H7 (cell line): ENCODE measurements at regions not wholly inside any gene's neighbourhood (a gene's known extent, or its start where the extent isn't known, plus 50 kb on each side); places are given as distances from the start of the nearest gene placed in this dataset.
A peak's percentile ranks its signal among the peaks of the same experiment; 100 is the strongest.

Experiments
- DNase-seq: peaks from one replicate; pipeline ENCODE4 v3.0.0; 2012
- H3K27me3 ChIP-seq: 2 replicates; pipeline ENCODE4 v1.6.0; 2011; ENCODE audit warnings: mild to moderate bottlenecking, low read length; ENCODE audit not compliant: control insufficient read depth, insufficient read depth
- H3K36me3 ChIP-seq: replicated peaks from 2 replicates; pipeline ENCODE4 v1.5.1; 2011; ENCODE audit warnings: low read length; ENCODE audit not compliant: control insufficient read depth, insufficient read depth
- H3K4me3 ChIP-seq: 2 replicates; pipeline ENCODE4 v1.5.1; 2011; ENCODE audit warnings: low read depth, mild to moderate bottlenecking, control low read depth, low read length, moderate library complexity; ENCODE audit not compliant: insufficient read depth

- no peak for DNase-seq
- Histone ChIP-seq H3K36me3 (no peaks in the 10 kb centered on the region), H3K27me3 (no peaks in the 10 kb centered on the region), H3K4me3 (no peak overlapping the region)
Observed at GRCh38 chr2:212864186-212864585, 287.2 kb downstream of the IKZF2 start.

GRCh38 chr2:212863185-212863588, 288.2 kb downstream of the IKZF2 start:
- Histone ChIP-seq H3K36me3 (no peaks in the 10 kb centered on the region), H3K4me3 (no peak overlapping the region), H3K27me3 (no peaks in the 10 kb centered on the region)
- peak; percentile 30 for DNase-seq

DNA sequence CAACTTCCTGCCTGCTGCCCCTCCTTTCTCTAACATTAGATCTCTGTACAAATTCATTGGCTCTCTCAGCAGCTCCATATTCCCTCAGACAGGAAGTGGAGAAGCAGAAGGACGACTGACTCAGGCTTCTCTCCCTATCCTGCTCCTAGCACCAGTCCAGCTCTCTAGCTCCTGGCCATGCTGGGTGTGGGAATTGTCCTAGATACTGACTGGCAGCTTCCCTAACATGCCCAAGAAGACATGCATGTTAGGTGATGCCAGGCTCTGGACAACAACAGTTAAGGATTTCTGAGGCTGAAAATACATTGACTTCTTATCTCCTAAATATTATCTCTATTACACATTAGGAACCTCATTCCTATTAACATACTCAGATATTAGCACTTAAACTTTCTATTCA, 292.9 kb downstream of the IKZF2 start:
- H3K4me3 ChIP-seq, result no peak overlapping the region
- no peaks in the 10 kb centered on the region for H3K27me3 ChIP-seq
- no peaks in the 10 kb centered on the region for H3K36me3 ChIP-seq
- no peak for DNase-seq

GRCh38 chr2:212854771-212855170, 296.6 kb downstream of the IKZF2 start:
- no peaks in the 10 kb centered on the region for H3K27me3 ChIP-seq
- H3K36me3 ChIP-seq, result no peaks in the 10 kb centered on the region
- DNase-seq, result no peak
- no peak overlapping the region for H3K4me3 ChIP-seq

DNA sequence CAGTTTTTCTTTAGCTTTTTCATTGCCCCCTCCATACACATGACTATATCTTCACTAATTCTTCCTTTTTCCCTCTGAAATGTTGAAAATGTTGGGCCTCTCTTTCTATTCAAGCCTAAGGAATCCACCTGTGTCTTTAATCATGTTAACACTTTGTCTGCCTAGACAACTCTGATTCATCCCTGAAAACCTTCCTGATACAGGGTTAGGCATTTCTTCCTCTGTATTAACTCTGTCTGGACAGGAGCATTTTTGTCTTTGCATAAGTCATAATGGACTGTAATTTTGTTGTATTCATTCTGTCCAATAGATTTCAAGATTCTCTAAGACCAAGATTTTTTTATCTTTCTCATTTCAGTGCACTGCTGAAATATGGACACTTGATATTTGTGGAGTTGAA, 297.3 kb downstream of the IKZF2 start:
- Histone ChIP-seq H3K27me3 (no peaks in the 10 kb centered on the region), H3K36me3 (no peaks in the 10 kb centered on the region), H3K4me3 (no peak overlapping the region)
- DNase-seq, result no peak

- H3K27me3 ChIP-seq, result no peaks in the 10 kb centered on the region
- H3K4me3 ChIP-seq, result no peak overlapping the region
- no peaks in the 10 kb centered on the region for H3K36me3 ChIP-seq
- DNase-seq, result no peak
Observed at GRCh38 chr2:212845941-212846340, 305.5 kb downstream of the IKZF2 start.

DNA sequence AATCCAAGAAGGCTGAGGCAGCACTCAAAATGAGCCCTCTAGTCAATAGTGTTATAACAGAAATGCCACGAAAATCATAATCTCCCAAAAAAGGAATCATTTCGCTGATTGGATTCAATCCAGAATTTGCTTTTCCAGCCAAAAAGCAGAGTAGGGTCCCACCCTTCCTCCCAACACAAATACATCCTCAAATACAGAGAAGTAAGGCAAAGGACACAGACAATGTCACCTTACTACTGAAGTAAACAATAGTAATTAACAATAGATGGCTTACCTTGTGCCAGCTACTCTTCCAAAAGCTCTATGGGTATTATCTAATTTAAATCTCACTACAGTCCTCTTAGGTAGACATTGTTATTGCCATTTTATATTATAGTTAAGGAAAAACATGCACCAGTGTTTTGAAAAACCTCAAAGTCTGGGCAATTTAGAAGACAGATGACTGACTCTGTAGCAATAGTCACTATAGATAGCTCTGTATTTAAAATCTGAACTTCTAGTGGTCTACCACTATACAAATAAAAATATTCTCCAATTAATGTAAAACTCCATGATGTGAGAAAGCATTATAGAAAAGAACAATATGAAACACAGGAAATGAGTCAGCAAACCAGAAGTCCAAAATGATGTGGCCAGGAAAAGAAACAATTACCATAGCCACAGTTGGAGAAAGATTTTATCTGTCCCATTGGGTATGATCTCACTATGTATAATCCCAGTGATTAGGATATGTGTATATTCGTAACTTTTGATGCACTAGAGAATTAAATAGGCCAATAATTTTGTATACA, 305.0 kb upstream of the ERBB4 start:
- Histone ChIP-seq H3K27me3 (no peaks in the 10 kb centered on the region), H3K36me3 (no peaks in the 10 kb centered on the region), H3K4me3 (no peak overlapping the region)
- DNase-seq, result no peak

GRCh38 chr2:212842544-212843185, 304.1 kb upstream of the ERBB4 start:
- H3K27me3 ChIP-seq, result no peaks in the 10 kb centered on the region
- DNase-seq, result no peak
- H3K36me3 ChIP-seq, result no peaks in the 10 kb centered on the region
- H3K4me3 ChIP-seq, result no peak overlapping the region

DNA sequence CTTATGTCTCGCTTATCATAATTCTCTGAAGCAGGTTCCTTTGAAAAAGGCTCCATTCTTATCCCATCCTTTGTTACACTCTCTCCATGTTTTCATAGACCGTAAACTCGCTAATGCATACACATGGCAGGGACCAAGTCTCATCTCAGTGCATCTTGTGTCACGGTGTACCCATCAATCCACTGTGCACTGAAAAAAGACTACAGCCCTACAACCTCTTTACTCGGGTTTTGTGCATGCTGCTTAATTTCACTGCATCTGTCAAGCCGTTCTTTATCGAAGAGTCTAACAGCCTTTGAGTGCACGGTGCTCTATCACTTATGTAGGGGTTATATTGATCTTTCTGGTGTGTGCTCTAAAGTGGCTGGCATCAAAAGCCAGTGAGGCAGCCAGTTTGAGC, 302.9 kb upstream of the ERBB4 start:
- Histone ChIP-seq H3K36me3 (no peaks in the 10 kb centered on the region), H3K4me3 (no peak overlapping the region), H3K27me3 (no peaks in the 10 kb centered on the region)
- no peak for DNase-seq

DNA sequence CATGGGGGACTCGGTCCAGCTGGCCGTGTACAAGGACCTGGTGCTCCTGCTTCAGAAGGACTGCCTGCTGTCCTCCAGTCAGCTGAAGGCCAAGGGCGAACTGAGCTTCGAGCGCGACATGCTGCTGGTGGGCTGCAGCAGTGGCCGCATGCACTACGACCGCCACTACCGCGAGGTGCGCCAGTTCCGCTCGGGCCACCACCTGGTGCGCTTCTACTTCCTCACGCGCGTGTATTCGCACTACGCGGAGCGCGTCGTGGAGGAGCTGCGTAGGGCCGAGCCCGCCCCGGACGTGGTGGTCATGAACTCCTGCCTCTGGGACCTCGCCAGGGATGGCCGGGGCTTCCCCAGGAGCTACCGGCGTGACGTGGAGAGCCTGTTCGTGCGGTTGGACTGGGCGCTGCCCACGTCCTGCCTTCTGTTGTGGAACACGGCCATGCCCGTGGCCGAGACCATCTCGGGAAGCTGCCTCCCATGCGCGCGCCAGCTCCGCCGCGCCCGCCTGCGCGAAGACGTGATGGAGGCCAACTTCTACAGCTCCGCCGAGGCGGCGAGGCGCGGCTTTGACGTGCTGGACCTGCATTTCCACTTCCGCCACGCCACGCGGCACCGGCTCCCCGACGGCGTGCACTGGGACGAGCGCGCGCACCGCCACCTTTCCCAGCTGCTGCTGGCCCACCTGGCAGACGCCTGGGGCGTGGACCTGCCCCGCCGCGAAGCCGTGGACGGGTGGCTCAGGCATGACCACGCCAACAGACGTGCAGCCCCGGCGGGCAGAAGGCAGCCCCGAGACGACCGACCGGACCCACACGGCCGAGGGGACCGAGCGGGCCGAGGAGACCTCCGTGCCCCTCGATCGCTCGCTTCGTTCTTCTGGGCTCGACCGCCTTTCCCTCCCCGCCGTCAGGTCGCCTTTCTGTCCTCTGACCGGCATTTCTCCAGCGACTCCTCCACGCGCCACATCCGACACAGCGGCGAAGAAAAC, 293.9 kb upstream of the ERBB4 start:
- no peak overlapping the region for H3K4me3 ChIP-seq
- no peaks in the 10 kb centered on the region for H3K36me3 ChIP-seq
- no peaks in the 10 kb centered on the region for H3K27me3 ChIP-seq
- peak; percentile 15 for DNase-seq

DNA sequence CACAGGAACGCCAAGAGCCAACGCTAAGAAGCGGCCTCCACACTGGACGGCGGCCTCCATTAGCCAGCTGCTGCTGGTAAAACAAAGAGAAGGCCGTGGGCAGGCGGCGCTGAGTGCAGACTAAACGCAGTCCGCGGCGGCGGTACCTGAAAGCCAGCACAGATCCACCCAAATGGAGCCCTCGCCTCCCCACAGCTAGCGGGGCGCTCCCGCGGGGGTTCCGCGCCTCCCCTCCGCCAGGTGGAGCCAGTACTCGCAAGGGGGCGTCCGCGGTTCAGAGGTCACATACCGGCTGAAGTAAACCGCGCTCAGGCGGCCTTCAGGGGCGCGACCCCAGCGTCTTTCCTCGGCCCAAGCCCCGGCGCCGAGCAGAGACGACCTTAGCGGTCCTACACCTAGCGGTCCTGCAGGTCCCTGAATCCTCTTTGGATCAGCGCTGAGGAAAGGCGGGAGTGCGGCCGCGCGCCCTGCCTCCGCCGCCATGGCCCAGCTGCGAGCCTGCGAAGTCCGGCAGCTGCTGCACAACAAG, 293.1 kb upstream of the ERBB4 start:
- peak; percentile 21 for DNase-seq
- Histone ChIP-seq H3K27me3 (no peaks in the 10 kb centered on the region), H3K4me3 (no peak overlapping the region), H3K36me3 (no peaks in the 10 kb centered on the region)

GRCh38 chr2:212816267-212816666, 277.7 kb upstream of the ERBB4 start:
- DNase-seq, result no peak
- no peaks in the 10 kb centered on the region for H3K27me3 ChIP-seq
- no peaks in the 10 kb centered on the region for H3K36me3 ChIP-seq
- H3K4me3 ChIP-seq, result no peak overlapping the region

DNA sequence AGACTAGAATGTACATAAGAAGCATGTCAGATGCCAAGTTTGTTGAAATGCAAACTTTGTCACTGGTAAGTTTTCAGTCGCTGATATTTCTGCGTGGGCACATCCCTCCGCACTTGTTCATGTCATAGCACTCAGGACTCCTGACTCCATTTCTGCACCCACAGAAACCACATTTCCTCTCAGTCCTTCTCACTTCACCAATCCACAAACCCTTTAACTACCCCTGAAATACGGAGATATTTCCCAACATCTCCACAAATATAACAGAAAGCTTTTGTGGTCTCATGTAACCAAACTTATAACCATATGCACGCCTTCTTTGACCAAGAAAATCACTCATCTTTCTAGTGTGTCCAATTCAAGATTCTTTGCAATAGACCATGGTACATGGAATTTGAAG, 276.9 kb upstream of the ERBB4 start:
- Histone ChIP-seq H3K4me3 (no peak overlapping the region), H3K36me3 (no peaks in the 10 kb centered on the region), H3K27me3 (no peaks in the 10 kb centered on the region)
- no peak for DNase-seq

DNA sequence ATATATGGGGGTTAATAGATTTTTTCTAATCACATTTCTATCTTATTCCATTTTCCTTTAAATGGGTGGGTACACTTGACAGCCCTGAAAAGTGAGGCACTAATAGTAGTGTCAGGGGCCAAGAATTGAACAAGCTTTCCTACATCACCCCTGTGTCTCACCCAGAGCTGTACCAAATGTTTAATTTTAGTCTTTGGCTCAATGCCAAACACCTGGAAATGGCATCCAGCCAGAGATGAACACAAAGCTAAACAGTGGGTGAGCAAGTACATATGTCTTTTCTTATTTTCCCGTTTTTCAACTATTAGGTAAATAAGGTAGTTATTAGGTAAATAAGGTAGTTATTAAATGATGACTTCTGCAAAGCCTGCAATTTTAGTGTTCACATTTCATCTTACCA, 276.3 kb upstream of the ERBB4 start:
- no peak overlapping the region for H3K4me3 ChIP-seq
- no peaks in the 10 kb centered on the region for H3K36me3 ChIP-seq
- DNase-seq, result no peak
- no peaks in the 10 kb centered on the region for H3K27me3 ChIP-seq
